ENCODE measurements at regions not wholly inside any gene's neighbourhood (a gene's known extent, or its start where the extent isn't known, plus 50 kb on each side); places are given as distances from the start of the nearest gene placed in this dataset.

DNA sequence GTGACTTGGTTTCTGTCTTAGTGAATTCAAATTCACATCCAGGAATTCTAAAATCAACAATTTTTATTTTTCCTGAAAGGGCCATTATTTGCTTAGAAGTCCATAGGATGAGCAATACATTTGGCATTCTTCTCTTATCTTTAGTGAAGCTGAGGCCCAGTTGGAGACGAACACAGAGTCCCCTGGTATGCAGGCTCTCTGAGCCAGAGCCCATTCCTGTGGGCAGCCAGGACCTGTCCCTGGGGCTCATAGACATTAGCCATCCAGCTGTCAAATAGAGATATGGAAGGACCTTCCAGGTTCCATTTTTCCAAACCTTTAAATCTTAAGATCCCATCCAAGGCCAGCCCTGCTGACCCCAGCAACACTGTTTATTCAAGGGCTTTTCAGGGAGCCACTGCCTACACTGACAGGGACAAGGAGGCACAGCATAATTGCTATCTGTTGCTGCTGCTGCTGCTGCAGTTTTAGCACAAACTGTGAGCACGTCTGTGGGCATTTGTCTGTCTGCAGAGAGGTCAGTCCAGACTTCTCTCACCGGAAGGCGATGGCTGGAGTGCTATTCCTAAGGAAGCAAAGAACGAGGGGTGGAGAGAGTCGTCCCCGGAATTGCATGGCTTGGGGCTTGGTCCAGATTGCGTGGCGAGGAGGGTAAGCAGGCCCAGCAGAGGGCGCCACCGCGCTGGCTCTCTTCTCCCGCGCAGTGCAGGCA, 639.0 kb downstream of the CCDC171 start:
- DNase-seq: peak; percentile 40 to 57
- TF ChIP-seq GATA1 (IDR thresholded peaks at IDR 0.05; ENCODE audit: low read depth, low read length) (no peak), POLR2A (IDR thresholded peaks at IDR 0.05; ENCODE audit: low read length) (no peak)

DNA sequence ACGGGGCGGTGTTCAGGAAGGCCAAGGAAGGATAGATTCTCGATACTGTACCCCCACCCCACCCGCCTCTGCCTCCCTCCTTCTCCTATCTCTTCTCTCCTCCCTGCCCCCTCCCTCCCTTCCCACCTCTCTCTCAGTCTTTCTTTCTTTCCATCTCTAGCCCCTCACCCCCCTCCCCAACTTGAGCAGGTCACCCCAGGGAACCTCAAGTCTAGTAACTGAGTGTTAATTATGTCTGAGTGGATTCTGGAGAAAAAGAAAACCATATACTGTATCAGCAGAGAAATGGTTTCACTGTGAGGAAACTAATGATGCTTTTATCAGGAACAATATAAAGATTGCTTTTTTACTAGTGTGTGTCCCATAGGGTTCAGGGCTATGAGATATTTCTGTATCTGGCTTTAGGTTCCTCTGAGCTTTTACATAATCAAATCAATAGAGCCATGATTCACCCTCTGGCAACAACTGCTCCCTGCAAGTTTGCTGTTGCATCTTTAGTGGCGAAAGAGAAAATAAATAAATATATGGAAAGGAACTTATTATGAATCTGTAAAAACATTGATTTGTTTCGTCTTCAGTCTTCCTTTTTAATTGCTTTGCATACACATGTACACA, 639.7 kb downstream of the CCDC171 start:
- no peak for TF ChIP-seq GATA1 (IDR thresholded peaks at IDR 0.05; ENCODE audit: low read depth, low read length)
- TF ChIP-seq POLR2A (IDR thresholded peaks at IDR 0.05; ENCODE audit: low read length): no peak
- no peak for DNase-seq

DNA sequence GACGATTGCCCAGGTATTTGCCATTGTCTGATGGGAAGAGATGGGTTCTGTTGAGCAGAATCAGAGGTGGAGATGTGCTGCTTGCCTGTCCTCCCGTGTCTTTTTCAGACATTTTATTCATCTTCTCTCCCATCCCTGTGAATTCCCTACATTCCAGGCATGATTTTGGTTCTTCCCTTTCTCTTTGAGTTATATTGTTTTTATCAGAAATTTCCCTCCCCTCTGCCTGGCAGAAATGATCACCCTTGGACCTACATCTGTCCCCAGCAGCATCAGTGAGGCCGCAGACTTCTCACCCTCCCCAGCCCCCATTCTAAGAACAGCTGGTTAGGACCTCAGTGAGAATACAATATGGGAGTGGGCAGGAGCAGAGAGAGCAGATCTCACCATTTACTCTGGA, 640.2 kb downstream of the CCDC171 start:
- TF ChIP-seq GATA1 (IDR thresholded peaks at IDR 0.05; ENCODE audit: low read depth, low read length) (no peak), POLR2A (IDR thresholded peaks at IDR 0.05; ENCODE audit: low read length) (no peak)
- DNase-seq: no peak

DNA sequence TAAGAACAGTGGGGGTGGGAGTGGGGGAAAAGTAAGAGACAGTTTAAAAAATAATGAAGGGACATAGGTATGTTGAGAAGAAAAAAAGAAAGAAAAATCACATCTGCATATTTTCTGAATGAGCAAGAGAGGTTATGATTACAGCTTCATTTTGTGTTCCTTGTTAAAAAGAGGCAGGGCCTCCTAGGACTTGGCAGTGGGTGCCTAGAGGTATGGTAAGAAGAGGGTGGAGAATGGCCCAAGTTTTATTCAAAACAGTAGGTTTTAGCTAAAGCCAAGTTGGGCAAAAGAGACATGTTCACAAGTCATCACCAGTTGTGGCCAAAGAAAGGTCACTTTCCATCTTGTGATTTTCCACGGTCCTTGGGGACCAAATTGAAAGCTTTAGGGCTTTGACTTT, 643.4 kb downstream of the CCDC171 start:
- no peak for DNase-seq
- TF ChIP-seq GATA1 (IDR thresholded peaks at IDR 0.05; ENCODE audit: low read depth, low read length) (no peak), POLR2A (IDR thresholded peaks at IDR 0.05; ENCODE audit: low read length) (no peak)

DNA sequence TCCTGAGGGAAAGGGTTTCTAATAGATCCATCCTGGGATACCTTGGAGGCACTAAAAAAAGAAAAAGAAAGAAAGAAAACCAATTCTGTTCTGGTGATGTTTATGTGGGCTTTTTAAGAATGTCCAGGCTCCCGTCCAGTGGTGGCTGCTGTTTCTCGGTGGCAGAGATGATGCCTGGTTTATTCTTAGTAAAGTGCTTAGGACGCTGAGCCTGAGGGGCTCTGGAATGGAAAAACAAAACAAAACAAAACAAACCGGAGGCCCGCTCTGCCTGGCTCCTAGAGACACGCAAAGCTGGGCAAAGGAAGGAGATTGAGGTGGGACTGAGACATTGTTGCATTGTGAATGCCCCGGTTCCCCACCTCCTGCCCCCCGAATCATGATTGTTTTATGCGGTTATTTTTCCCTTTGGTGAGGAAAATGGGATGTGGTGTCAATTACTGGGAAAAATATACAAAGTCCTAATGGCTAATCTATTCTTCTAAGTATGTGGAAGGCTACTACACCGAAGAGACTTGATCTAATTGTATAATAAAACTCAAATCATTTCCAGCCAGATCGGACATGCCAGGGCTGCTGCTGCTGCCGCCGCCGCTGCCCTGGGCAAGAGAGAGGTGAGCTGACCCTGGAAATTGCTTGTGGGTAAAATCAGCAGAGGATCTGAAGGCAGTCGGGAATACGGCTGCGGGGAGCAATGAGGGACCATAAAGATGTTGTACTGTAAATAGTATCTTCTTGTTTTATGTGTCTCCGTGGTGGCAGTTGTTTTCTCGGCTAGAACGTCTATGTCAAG, 644.9 kb downstream of the CCDC171 start:
- TF ChIP-seq GATA1 (IDR thresholded peaks at IDR 0.05; ENCODE audit: low read depth, low read length) (no peak), POLR2A (IDR thresholded peaks at IDR 0.05; ENCODE audit: low read length) (no peak)

DNA sequence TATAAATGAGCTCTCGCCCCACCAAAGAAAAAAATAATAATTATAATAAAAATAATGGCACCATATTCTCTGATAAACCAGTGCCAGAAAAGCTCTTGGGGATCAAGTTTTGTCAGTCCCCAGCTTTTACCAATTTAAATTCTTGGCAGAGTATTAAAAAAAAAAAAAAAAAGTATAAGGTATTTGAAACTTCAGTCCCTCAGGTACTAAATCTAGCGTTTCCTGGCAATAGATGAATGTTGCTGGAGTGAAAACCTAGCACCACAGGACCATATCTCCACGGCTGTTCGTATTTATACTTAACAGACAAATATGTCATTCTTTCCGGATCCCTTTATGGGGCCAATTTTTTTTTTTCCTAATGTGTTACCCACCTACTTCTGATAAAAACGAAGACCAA, 646.2 kb downstream of the CCDC171 start:
- no peak for DNase-seq

More for the DNA sequence above, 644.9 kb downstream of the CCDC171 start:
- DNase-seq: no peak

DNA sequence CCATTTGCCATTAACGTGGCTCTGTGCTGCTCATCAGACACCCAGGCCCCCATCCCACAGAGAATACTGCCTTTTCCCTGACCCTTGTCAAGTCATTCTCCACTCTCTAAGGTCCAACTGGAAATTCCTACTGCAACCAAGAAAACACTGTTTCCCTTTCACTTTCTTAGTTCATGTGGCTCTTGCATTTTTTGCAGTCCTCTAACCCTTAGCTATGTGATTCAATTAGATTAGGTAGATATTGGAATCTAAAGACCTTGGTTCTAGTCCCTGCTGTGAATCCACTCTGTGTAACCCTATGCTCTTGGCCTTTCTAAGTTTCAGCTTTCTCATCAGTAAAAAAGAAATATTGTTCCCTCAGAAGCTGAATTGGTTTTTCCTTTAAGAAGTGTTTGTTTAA, 649.4 kb downstream of the CCDC171 start:
- DNase-seq: no peak
- no peak for TF ChIP-seq POLR2A (IDR thresholded peaks at IDR 0.05; ENCODE audit: low read length)
- TF ChIP-seq GATA1 (IDR thresholded peaks at IDR 0.05; ENCODE audit: low read depth, low read length): no peak

More for the DNA sequence above, 646.2 kb downstream of the CCDC171 start:
- TF ChIP-seq GATA1 (IDR thresholded peaks at IDR 0.05; ENCODE audit: low read depth, low read length) (no peak), POLR2A (IDR thresholded peaks at IDR 0.05; ENCODE audit: low read length) (no peak)

DNA sequence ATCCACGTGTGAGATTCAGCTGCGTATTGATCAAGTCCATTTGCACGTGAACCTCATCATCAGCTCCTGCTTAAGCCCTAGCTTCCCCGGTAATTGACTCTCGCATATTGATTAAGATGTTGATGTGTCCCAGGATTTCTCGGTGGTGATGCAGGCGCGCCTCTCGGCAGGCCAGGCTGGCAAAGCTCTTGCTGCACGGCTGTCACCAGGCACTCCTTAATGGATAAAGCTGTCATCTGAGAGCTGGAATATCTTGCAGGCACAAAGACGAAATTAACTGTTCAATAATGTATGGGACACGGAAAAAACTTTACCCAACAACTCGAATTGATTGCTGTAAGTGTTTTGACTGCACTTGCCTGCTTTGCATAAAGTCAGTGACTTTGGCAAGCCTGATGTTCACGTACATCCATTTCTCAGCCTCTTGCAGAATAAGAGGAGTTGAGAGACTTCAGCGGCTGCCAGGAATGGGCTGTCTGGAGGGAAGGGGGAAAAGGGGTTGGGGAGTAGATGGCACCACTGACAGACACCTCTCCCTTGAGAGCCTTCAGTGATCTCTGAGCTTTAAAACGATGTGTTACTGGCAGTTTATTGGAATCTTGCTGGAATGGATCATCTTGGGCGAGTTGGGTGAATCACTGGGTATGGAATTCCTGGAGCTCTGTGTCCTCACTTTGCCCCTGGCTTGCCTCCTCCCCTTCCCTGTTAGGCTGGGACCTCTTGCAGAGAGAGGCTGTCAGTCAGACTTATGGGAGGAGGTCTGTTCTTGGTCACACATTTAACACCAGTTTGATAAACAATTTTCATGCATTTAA, 650.3 kb downstream of the CCDC171 start:
- DNase-seq: no peak
- TF ChIP-seq GATA1 (IDR thresholded peaks at IDR 0.05; ENCODE audit: low read depth, low read length) (no peak), POLR2A (IDR thresholded peaks at IDR 0.05; ENCODE audit: low read length) (no peak)

DNA sequence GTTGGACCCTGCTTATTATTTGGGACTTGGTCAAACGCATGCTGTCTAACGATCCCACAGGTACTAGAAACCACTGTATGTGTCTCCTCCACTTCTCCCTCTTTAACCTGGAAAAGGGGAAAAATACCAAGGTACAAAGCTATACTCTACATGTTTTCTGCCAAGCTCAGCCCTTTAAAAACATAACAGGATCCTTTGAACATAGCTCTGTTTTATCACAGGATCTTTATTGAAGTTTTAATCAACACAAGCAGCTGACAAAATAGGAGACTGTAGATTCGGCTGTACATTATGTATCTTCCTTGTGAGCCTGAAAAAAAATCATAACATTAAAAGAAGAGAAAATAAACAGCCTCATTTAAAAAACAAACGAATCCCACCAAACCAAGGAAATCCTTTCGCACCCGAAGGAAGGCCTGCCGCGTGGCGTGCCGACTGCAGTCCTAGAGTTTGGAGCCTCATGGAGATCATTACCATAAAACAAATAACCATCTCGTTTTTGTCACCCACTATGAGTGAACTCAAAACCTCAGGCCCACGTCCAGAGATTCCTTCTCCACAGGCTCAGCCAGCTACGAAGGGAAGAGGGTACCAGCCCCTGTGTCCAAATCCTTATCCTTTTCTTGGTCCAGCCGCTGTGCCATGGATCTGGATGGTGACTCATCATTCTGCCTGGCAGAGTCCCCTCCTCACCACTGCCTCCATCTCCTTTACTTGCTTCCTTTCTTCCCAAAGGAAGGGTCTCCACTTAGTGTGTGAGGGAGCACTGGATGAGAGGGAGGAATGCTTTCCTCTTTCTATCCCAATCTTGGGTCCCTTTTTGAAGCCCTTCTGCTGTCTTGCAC, 651.1 kb downstream of the CCDC171 start:
- no peak for DNase-seq
- TF ChIP-seq POLR2A (IDR thresholded peaks at IDR 0.05; ENCODE audit: low read length): no peak
- no peak for TF ChIP-seq GATA1 (IDR thresholded peaks at IDR 0.05; ENCODE audit: low read depth, low read length)

DNA sequence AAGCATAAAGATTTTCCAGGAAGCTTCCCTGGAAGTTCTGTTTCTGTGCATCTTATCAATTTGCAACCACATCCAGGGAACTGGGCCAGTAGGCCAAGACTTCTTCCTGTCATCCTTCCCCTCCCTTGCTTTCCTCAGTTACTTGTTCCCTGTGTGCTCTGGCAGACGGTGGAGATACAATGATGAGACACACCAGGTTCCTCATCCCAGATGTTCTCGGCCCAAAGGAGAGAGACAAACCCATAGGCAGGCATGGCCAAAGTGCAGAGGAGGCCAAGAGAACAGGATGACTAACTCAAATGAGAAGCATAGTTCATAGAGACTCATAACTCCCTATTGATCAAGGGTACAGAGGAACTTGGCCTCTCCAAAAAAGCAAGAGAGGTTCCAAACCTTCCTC, 652.6 kb downstream of the CCDC171 start:
- no peak for DNase-seq
- TF ChIP-seq GATA1 (IDR thresholded peaks at IDR 0.05; ENCODE audit: low read depth, low read length) (no peak), POLR2A (IDR thresholded peaks at IDR 0.05; ENCODE audit: low read length) (no peak)

DNA sequence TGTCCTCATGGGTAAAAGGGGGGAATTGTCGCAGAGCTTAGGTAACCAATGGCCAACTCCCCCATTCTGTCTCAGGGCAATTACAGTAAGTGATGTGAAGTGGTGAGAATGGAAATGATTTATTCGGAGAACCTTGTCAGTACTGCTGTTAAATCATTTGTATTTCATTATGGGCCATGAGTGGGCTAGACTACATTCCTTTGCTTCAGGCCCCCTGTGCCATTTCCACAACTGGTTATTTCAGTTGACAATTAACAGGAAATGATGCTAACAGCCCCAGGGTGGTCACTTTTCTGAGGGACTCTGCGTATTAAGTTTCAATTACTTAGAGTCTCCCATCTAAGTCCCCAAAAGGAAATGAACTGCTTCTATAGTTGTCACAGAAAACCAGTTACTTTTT, 653.7 kb downstream of the CCDC171 start:
- DNase-seq: no peak
- TF ChIP-seq GATA1 (IDR thresholded peaks at IDR 0.05; ENCODE audit: low read depth, low read length) (no peak), POLR2A (IDR thresholded peaks at IDR 0.05; ENCODE audit: low read length) (no peak)

DNA sequence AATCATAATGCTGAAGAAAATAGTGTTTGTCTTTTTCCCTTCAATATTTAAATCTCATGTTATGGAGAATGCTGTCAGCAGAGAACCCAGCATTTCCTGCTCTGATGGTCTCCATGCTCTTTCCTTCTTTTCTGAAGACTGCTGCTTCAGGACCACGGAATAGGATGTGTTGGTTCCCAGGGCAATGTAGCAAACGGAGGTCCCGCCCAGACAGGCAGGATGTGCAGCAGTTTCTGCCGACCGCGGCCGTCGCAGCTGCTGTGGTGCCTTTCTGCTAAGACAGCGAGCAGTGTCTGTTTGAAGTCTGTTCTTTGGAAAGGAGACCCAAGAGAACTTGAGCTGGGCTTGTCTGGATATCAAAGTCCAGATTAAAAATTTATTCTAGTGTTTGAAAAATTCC, 654.3 kb downstream of the CCDC171 start:
- no peak for TF ChIP-seq POLR2A (IDR thresholded peaks at IDR 0.05; ENCODE audit: low read length)
- TF ChIP-seq GATA1 (IDR thresholded peaks at IDR 0.05; ENCODE audit: low read depth, low read length): no peak
- no peak for DNase-seq

DNA sequence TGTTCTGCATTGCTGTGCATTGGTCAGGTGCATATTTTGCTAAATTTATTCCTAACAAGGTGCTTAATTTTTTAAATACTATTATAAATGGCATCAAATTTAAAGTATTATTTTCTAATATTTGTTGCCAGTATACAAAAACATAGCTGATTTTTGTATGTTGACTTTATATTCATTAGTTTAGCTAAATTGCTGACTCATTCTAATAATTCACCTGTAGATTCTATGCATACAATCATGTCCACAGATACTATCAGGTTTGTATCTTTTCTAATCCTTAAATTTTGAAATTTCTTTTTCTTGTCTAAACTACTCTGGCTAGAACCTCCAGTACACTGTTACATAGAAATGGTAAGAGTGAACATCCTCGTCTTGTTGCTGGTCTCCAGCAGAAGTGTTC, 657.6 kb downstream of the CCDC171 start:
- DNase-seq: no peak
- TF ChIP-seq GATA1 (IDR thresholded peaks at IDR 0.05; ENCODE audit: low read depth, low read length) (no peak), POLR2A (IDR thresholded peaks at IDR 0.05; ENCODE audit: low read length) (no peak)
